Stimulated activated CD8-positive, alpha-beta memory T cell treated with anti-CD3 and anti-CD28 coated beads, Interleukin-7, amount 100 ng/mL, for 24 hours (primary cell): ENCODE measurements at regions not wholly inside any gene's neighbourhood (a gene's known extent, or its start where the extent isn't known, plus 50 kb on each side); places are given as distances from the start of the nearest gene placed in this dataset.
"Not testable (repeated sequence)": the region's sequence is repeated elsewhere in the genome, so short reads cannot be mapped to it uniquely, and the experiment has no call there.

Source experiments
- DNase-seq: peaks from one replicate; pipeline ENCODE4 v3.0.0-alpha.2; 2020; ENCODE audit warnings: low read depth

GRCh38 chr2:128510701-128511397, 192.2 kb upstream of the HS6ST1 start:
- no peak for DNase-seq

- DNase-seq = no peak
Observed at GRCh38 chr2:128511731-128512378, 193.2 kb upstream of the HS6ST1 start.

GRCh38 chr2:128512379-128513115, 193.9 kb upstream of the HS6ST1 start:
- DNase-seq = no peak

GRCh38 chr2:128513116-128513960, 194.7 kb upstream of the HS6ST1 start:
- DNase-seq = no peak

- DNase-seq = no peak
Observed at GRCh38 chr2:128513961-128514283, 195.3 kb upstream of the HS6ST1 start.

GRCh38 chr2:128514555-128514955, 195.9 kb upstream of the HS6ST1 start:
- DNase-seq = no peak

GRCh38 chr2:128516938-128517337, 198.3 kb upstream of the HS6ST1 start:
- DNase-seq = no peak

GRCh38 chr2:128519028-128519427, 200.4 kb upstream of the HS6ST1 start:
- not testable (repeated sequence) for DNase-seq

GRCh38 chr2:128519517-128520215, 201.0 kb upstream of the HS6ST1 start:
- DNase-seq = no peak

- no peak for DNase-seq
Observed at GRCh38 chr2:128520340-128520739, 201.7 kb upstream of the HS6ST1 start.

GRCh38 chr2:128520791-128521190, 202.1 kb upstream of the HS6ST1 start:
- no peak for DNase-seq

GRCh38 chr2:128521482-128521881, 202.8 kb upstream of the HS6ST1 start:
- DNase-seq = no peak

- no peak for DNase-seq
Observed at GRCh38 chr2:128522829-128523228, 204.2 kb upstream of the HS6ST1 start.

- no peak for DNase-seq
Observed at GRCh38 chr2:128523457-128523856, 204.8 kb upstream of the HS6ST1 start.

GRCh38 chr2:128524183-128524582, 205.5 kb upstream of the HS6ST1 start:
- no peak for DNase-seq

GRCh38 chr2:128525653-128526052, 207.0 kb upstream of the HS6ST1 start:
- no peak for DNase-seq

- DNase-seq = no peak
Observed at GRCh38 chr2:128526455-128526976, 207.8 kb upstream of the HS6ST1 start.

- no peak for DNase-seq
Observed at GRCh38 chr2:128528133-128528532, 209.5 kb upstream of the HS6ST1 start.

GRCh38 chr2:128530025-128530573, 211.4 kb upstream of the HS6ST1 start:
- DNase-seq = no peak

GRCh38 chr2:128531856-128532255, 213.2 kb upstream of the HS6ST1 start:
- no peak for DNase-seq

- DNase-seq = no peak
Observed at GRCh38 chr2:128533101-128533500, 214.4 kb upstream of the HS6ST1 start.
